Trophoblast cell (in vitro differentiated cells and primary cell): ENCODE measurements at regions not wholly inside any gene's neighbourhood (a gene's known extent, or its start where the extent isn't known, plus 50 kb on each side); places are given as distances from the start of the nearest gene placed in this dataset.
A peak's percentile ranks its signal among the peaks of the same experiment; 100 is the strongest.

Experiments used
- DNase-seq, 2 donors: peaks; one replicate each; pipeline ENCODE4 v3.0.0-alpha.2; 2016
- H2AFZ ChIP-seq: 2 replicates; pipeline ENCODE4 v1.6.1; 2013; ENCODE audit warnings: low read length, moderate library complexity, mild to moderate bottlenecking; ENCODE audit not compliant: insufficient read depth, poor library complexity
- H2AK5ac ChIP-seq: 2 replicates; pipeline ENCODE4 v1.6.1; 2013; ENCODE audit warnings: mild to moderate bottlenecking, low read length
- H2BK120ac ChIP-seq: 2 replicates; pipeline ENCODE4 v1.6.1; 2013; ENCODE audit warnings: low read length, mild to moderate bottlenecking, moderate library complexity; ENCODE audit not compliant: insufficient read depth, poor library complexity
- H2BK12ac ChIP-seq: 2 replicates; pipeline ENCODE4 v1.6.1; 2013; ENCODE audit warnings: mild to moderate bottlenecking, low read length, moderate library complexity
- H2BK5ac ChIP-seq: 2 replicates; pipeline ENCODE4 v1.6.1; 2013; ENCODE audit warnings: low read length, low read depth, moderate library complexity, mild to moderate bottlenecking; ENCODE audit not compliant: poor library complexity
- H3K14ac ChIP-seq: 2 replicates; pipeline ENCODE4 v1.6.1; 2013; ENCODE audit warnings: mild to moderate bottlenecking, low read length
- H3K18ac ChIP-seq: 2 replicates; pipeline ENCODE4 v1.6.1; 2013; ENCODE audit warnings: mild to moderate bottlenecking, low read length
- H3K23ac ChIP-seq: 2 replicates; pipeline ENCODE4 v1.6.1; 2013; ENCODE audit warnings: low read length
- H3K27ac ChIP-seq: 2 replicates; pipeline ENCODE4 v1.5.1; 2013; ENCODE audit warnings: low read depth, mild to moderate bottlenecking, inconsistent platforms, low read length, moderate library complexity
- H3K27me3 ChIP-seq: 2 replicates; pipeline ENCODE4 v1.6.1; 2013; ENCODE audit warnings: inconsistent platforms, mild to moderate bottlenecking, low read length, moderate library complexity; ENCODE audit not compliant: insufficient read depth
- H3K36me3 ChIP-seq, 2 experiments: 1 replicate in 1 of 2; 2 replicates in 1 of 2; pipeline ENCODE4 v1.6.1; 2013; ENCODE audit warnings: low read length in 2 of 2, mild to moderate bottlenecking in 2 of 2, moderate library complexity in 1 of 2; ENCODE audit not compliant: insufficient read depth in 2 of 2, control insufficient read depth in 1 of 2
- H3K4ac ChIP-seq: 2 replicates; pipeline ENCODE4 v1.6.1; 2013; ENCODE audit warnings: low read depth, mild to moderate bottlenecking, low read length, moderate library complexity
- H3K4me1 ChIP-seq, 2 experiments: 1 replicate in 1 of 2; 2 replicates in 1 of 2; pipeline ENCODE4 v1.6.1; 2013; ENCODE audit warnings: low read length in 2 of 2, mild to moderate bottlenecking in 2 of 2, moderate library complexity in 1 of 2; ENCODE audit not compliant: insufficient read depth in 2 of 2, control insufficient read depth in 1 of 2
- H3K4me2 ChIP-seq: 2 replicates; pipeline ENCODE4 v1.6.1; 2013; ENCODE audit warnings: inconsistent platforms, mild to moderate bottlenecking, low read length, moderate library complexity
- H3K4me3 ChIP-seq: 2 replicates; pipeline ENCODE4 v1.5.1; 2013; ENCODE audit warnings: mild to moderate bottlenecking, low read depth, low read length, inconsistent platforms
- H3K79me1 ChIP-seq: one replicate; pipeline ENCODE4 v1.6.1; 2013; ENCODE audit warnings: low read length
- H3K79me2 ChIP-seq: 2 replicates; pipeline ENCODE4 v1.6.1; 2013; ENCODE audit warnings: low read length, mild to moderate bottlenecking; ENCODE audit not compliant: control insufficient read depth, insufficient read depth, poor library complexity
- H3K9ac ChIP-seq: 2 replicates; pipeline ENCODE4 v1.6.1; 2013; ENCODE audit warnings: mild to moderate bottlenecking, low read length
- H3K9me3 ChIP-seq: 2 replicates; pipeline ENCODE4 v1.6.1; 2013; ENCODE audit warnings: low read depth, mild to moderate bottlenecking, control low read depth, inconsistent platforms, low read length; ENCODE audit not compliant: insufficient read depth
- H4K12ac ChIP-seq: 2 replicates; pipeline ENCODE4 v1.6.1; 2013; ENCODE audit warnings: low read depth, mild to moderate bottlenecking, low read length, moderate library complexity
- H4K8ac ChIP-seq: 2 replicates; pipeline ENCODE4 v1.6.1; 2013; ENCODE audit warnings: low read depth, mild to moderate bottlenecking, low read length, moderate library complexity
- H4K91ac ChIP-seq: one replicate; pipeline ENCODE4 v1.6.1; 2013; ENCODE audit warnings: low read depth, mild to moderate bottlenecking, low read length, moderate library complexity
- WGBS: extraction: QIAGEN DNeasy Blood & Tissue Kit; methylation state at CpG from one replicate; pipeline ENCODE4 v1.1.7; 2013; ENCODE audit warnings: missing lambda C conversion rate; ENCODE audit not compliant: insufficient read length, insufficient coverage; ENCODE audit errors: extremely low coverage; 5-methylcytosine and 5-hydroxymethylcytosine counted together

GRCh38 chr18:68178921-68179320, 536.0 kb downstream of the TMX3 start:
- H2BK120ac ChIP-seq, result no peak overlapping the region
- H2BK5ac ChIP-seq, result no peak overlapping the region
- no peak overlapping the region for H2AK5ac ChIP-seq
- no peak overlapping the region for H2BK12ac ChIP-seq
- no CpG with 5 or more reads among the region's 1 CpG for WGBS
- no peak overlapping the region for H4K12ac ChIP-seq
- no peaks in the 10 kb centered on the region for H3K79me2 ChIP-seq
- no peaks in the 10 kb centered on the region for H3K4me1 ChIP-seq
- H3K36me3 ChIP-seq, result no peaks in the 10 kb centered on the region
- DNase-seq, result no peak
- no peak overlapping the region for H4K8ac ChIP-seq
- H3K79me1 ChIP-seq, result no peaks in the 10 kb centered on the region
- H4K91ac ChIP-seq, result no peak overlapping the region
- H3K23ac ChIP-seq, result no peak overlapping the region
- H2AFZ ChIP-seq, result no peak overlapping the region
- H3K27ac ChIP-seq, result no peak overlapping the region
- H3K14ac ChIP-seq, result no peak overlapping the region
- H3K4me3 ChIP-seq, result no peak overlapping the region
- no peaks in the 10 kb centered on the region for H3K27me3 ChIP-seq
- H3K4me2 ChIP-seq, result no peak overlapping the region
- no peak overlapping the region for H3K9ac ChIP-seq
- H3K4ac ChIP-seq, result no peak overlapping the region
- no peaks in the 10 kb centered on the region for H3K9me3 ChIP-seq
- no peak overlapping the region for H3K18ac ChIP-seq

- no peak overlapping the region for H2BK12ac ChIP-seq
- no peak overlapping the region for H4K8ac ChIP-seq
- no peak overlapping the region for H3K9ac ChIP-seq
- no CpG with 5 or more reads among the region's 6 CpGs for WGBS
- no peaks in the 10 kb centered on the region for H3K79me2 ChIP-seq
- no peaks in the 10 kb centered on the region for H3K79me1 ChIP-seq
- no peak overlapping the region for H3K4me3 ChIP-seq
- H3K4ac ChIP-seq, result no peak overlapping the region
- no peak overlapping the region for H3K14ac ChIP-seq
- H4K91ac ChIP-seq, result no peak overlapping the region
- H2BK120ac ChIP-seq, result no peak overlapping the region
- no peak overlapping the region for H2AFZ ChIP-seq
- no peak overlapping the region for H4K12ac ChIP-seq
- no peak overlapping the region for H3K23ac ChIP-seq
- no peaks in the 10 kb centered on the region for H3K4me1 ChIP-seq
- H2AK5ac ChIP-seq, result no peak overlapping the region
- H2BK5ac ChIP-seq, result no peak overlapping the region
- peak; percentile 35 to 78 for DNase-seq
- H3K9me3 ChIP-seq, result no peaks in the 10 kb centered on the region
- no peak overlapping the region for H3K4me2 ChIP-seq
- no peak overlapping the region for H3K18ac ChIP-seq
- no peak overlapping the region for H3K27ac ChIP-seq
- no peaks in the 10 kb centered on the region for H3K27me3 ChIP-seq
- no peaks in the 10 kb centered on the region for H3K36me3 ChIP-seq
Measured at GRCh38 chr18:68177807-68178702, 536.9 kb downstream of the TMX3 start.

GRCh38 chr18:68176901-68177300, 538.0 kb downstream of the TMX3 start:
- H4K91ac ChIP-seq, result no peak overlapping the region
- no peak overlapping the region for H3K9ac ChIP-seq
- no peak overlapping the region for H2AFZ ChIP-seq
- no peaks in the 10 kb centered on the region for H3K9me3 ChIP-seq
- H3K4me2 ChIP-seq, result no peak overlapping the region
- H3K27me3 ChIP-seq, result no peaks in the 10 kb centered on the region
- H3K4ac ChIP-seq, result no peak overlapping the region
- H2BK120ac ChIP-seq, result no peak overlapping the region
- no peak overlapping the region for H3K4me3 ChIP-seq
- no peak overlapping the region for H4K8ac ChIP-seq
- no peaks in the 10 kb centered on the region for H3K4me1 ChIP-seq
- H3K79me1 ChIP-seq, result no peaks in the 10 kb centered on the region
- no peak overlapping the region for H2BK12ac ChIP-seq
- no peak overlapping the region for H2BK5ac ChIP-seq
- H3K36me3 ChIP-seq, result no peaks in the 10 kb centered on the region
- H2AK5ac ChIP-seq, result no peak overlapping the region
- no peaks in the 10 kb centered on the region for H3K79me2 ChIP-seq
- H4K12ac ChIP-seq, result no peak overlapping the region
- no peak for DNase-seq
- H3K27ac ChIP-seq, result no peak overlapping the region
- H3K23ac ChIP-seq, result no peak overlapping the region
- no peak overlapping the region for H3K18ac ChIP-seq
- no peak overlapping the region for H3K14ac ChIP-seq

- whole genome bisulfite sequencing, result no CpG with 5 or more reads among the region's 17 CpGs
- H2BK120ac ChIP-seq, result no peak overlapping the region
Measured at GRCh38 chr18:68172842-68173549, 541.9 kb downstream of the TMX3 start.

More at GRCh38 chr18:68172842-68173549, 541.9 kb downstream of the TMX3 start:
- no peak overlapping the region for H2BK12ac ChIP-seq
- H3K14ac ChIP-seq, result no peak overlapping the region
- no peaks in the 10 kb centered on the region for H3K36me3 ChIP-seq
- H3K23ac ChIP-seq, result no peak overlapping the region
- H3K4ac ChIP-seq, result no peak overlapping the region
- no peaks in the 10 kb centered on the region for H3K27me3 ChIP-seq
- H4K8ac ChIP-seq, result no peak overlapping the region
- no peak for DNase-seq
- no peak overlapping the region for H2AK5ac ChIP-seq
- H3K4me1 ChIP-seq, result no peaks in the 10 kb centered on the region
- no peaks in the 10 kb centered on the region for H3K9me3 ChIP-seq
- H3K4me3 ChIP-seq, result no peak overlapping the region
- no peak overlapping the region for H3K27ac ChIP-seq
- H3K9ac ChIP-seq, result no peak overlapping the region
- no peak overlapping the region for H4K12ac ChIP-seq
- H4K91ac ChIP-seq, result no peak overlapping the region
- H3K79me1 ChIP-seq, result no peaks in the 10 kb centered on the region
- no peak overlapping the region for H3K18ac ChIP-seq
- no peak overlapping the region for H2BK5ac ChIP-seq
- H3K4me2 ChIP-seq, result no peak overlapping the region
- no peak overlapping the region for H2AFZ ChIP-seq
- no peaks in the 10 kb centered on the region for H3K79me2 ChIP-seq
